GM18517 (cell line): ENCODE measurements at regions not wholly inside any gene's neighbourhood (a gene's known extent, or its start where the extent isn't known, plus 50 kb on each side); places are given as distances from the start of the nearest gene placed in this dataset.
A peak's percentile ranks its signal among the peaks of the same experiment; 100 is the strongest.

Experiments
- ATAC-seq: cut with Tn5 transposase; IDR thresholded peaks from one replicate; pipeline ENCODE4 v1.9.1; 2021; ENCODE audit warnings: mild to moderate bottlenecking, moderate library complexity; ENCODE audit not compliant: unreplicated experiment

GRCh38 chr11:131044851-131045250 lies 128.6 kb upstream of the SNX19 start:
- ATAC-seq, result no peak

GRCh38 chr11:131052367-131052766 lies 136.1 kb upstream of the SNX19 start:
- no peak for ATAC-seq

DNA sequence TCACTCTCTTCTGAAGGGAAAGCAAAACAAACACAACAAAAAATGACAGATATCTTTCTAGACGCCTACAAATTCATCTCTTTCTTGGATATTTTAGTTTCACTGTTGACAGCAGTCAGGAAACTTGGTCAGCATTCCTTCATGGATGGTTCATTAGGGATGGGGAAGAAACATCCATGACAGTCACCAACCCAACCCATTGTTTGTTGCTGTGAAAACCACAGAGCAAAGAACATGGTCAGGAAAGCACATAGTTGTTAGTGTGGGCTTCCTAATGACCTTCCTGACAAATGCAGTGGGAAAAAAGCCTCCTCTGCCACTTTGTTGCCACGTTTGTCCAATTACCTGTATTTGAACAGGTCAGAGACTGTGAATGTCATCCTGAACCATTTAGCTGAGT lies 139.8 kb upstream of the SNX19 start:
- ATAC-seq, result no peak

- no peak for ATAC-seq
Measured at GRCh38 chr11:131063638-131064037, 147.4 kb upstream of the SNX19 start.

GRCh38 chr11:131064373-131064991 lies 148.2 kb upstream of the SNX19 start:
- peak; percentile 57 for ATAC-seq

GRCh38 chr11:131065435-131066413 lies 149.4 kb upstream of the SNX19 start:
- no peak for ATAC-seq

- ATAC-seq, result no peak
Measured at GRCh38 chr11:131066551-131066950, 150.3 kb upstream of the SNX19 start.

GRCh38 chr11:131070365-131070764 lies 154.1 kb upstream of the SNX19 start:
- no peak for ATAC-seq

- ATAC-seq, result no peak
Measured at GRCh38 chr11:131073167-131073566, 156.9 kb upstream of the SNX19 start.

DNA sequence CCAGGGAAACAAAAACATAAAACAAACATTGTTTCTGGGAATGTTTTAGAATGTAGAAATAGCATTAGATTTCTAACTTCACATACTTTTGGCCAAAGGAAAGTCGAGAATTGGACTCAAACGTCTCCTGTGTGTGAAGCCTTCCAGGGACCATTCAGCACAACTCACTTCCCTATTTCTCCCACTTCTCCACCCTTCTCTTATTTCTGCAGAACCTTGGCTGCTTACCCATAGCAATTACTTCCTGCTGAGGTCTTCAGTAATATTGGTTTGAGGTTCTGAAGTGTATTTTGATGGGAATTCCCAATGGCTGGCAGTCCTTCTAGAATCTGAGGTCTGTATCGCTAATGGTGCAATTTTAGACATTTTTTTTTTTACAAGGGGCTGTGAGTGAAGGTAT lies 158.3 kb upstream of the SNX19 start:
- ATAC-seq, result no peak

DNA sequence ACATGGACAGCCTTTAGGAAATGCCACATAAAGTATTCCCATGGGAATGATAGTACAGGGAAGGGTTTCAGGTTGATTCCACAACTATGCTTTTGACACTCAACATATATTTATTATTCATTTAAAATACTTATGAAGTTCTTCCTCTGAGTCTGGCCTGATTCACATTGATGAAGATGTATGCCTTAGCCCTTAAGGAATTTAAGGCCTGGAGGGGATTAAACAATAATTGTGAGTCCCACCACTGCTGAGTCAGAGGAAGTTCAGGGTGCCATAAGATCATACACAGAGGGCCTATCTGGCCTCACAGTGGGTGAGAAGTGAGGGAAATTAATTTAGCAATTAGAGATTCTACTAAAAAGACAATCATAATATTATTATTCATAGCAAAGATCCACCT lies 161.1 kb upstream of the SNX19 start:
- ATAC-seq, result no peak

DNA sequence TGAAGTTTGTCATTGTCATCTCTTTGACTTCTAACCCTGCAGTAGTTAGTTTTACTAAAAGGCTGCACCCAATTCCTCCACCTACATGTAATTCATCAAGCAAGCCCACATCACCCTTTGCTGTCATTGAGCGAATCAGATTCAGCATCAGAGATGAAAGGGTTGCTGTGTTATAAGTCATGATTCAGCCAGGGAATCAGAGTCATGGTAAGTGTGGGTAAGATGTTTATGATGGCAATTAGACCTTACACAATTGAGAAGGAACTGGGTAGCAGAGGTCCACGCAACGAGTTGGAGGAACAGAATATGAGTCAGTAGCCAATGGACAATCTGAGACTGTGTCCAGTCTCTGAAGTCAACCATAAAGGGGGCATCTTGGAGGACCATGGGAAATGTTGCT lies 162.8 kb upstream of the SNX19 start:
- ATAC-seq, result no peak

DNA sequence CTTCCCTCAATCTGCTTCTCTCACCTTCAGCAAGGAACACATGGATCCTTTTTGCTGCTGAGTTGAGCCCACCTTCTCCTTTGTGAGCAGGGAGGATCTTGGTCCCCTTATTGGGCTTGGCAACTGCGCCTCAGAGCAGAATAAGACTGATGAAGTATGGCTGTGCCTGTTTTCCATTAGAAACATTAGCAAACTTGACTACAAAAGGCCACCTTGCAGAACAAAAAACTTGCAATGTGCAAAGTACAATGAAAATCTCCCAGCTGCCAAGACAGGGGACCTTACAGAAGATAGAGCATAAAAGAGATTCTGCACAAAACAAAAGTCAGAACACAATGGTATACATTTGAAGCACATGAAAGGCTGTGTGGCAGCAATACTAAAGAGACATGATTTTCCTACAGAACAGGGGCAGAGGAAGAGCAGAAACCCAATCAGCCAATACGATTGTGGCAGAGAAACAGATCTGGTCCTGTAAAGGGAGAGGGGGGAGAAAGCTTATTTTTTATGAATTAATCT lies 173.5 kb upstream of the SNX19 start:
- ATAC-seq, result no peak

DNA sequence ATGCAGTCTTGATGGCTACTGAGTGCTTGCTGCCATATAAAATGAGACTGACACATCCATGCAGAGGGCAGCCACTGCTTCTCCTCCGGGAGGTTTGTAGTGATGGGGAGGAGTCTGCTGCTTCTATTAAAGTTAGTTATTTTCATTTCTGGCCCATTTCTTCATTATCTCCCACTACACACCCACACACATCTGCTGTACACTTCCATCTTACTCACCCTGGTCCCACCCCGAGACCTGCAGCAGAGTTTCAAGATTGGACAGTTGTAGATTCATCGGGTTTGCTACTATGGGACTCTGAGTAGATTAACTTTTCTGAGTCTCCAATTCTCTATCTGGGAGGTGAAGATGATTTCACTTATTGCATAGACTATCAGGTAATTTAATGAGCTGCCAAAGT lies 176.2 kb upstream of the SNX19 start:
- ATAC-seq, result no peak

DNA sequence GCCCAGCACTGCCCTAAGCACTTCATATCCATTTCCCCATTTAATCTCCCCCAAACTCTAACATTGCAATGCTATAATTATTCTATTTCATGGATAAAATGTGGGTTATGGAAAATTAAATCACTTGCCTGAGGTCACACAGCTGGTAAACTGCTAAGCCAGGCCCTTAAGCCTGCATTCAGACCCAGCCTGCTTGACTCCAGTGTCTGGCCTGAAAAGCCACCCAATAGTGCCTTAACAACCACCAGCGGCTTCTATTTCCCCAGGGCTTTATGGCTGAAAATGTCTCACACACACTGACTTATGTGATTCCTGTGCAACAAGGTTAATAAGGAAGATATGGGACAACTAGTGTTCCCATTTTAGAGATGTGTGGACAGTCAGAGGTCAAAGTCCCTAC lies 178.5 kb upstream of the SNX19 start:
- ATAC-seq, result no peak

DNA sequence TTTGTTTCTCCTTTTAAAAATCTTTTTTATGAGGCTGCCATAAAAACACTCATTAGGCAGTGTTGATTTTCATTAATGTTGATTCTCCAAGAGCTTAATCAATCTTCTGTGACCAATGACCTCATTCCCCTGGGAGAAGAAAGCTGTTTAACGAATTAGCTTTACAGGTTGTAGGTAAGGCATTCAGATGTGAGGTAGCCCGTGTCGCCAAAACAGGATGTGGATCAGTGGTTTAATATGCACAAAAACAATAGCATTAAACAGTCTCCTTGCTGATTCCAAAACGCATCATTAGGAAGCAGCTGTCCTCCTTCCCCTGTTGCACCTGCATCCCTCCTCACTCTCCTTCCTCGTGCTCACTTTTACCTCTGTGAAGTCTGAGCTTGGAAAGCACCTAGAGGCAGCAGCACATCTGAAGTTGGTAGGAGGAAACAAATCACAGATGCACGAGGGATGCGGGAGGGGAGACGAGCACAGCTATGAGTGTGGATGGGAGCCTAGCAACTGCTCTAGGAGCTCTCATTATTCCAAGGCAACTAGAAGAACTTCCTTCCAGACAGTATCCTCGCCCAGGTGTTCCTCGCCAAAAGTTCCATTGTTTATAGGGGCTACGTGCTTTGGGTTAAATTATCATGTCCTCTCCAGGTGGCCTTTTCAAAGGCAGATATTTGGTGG lies 179.4 kb upstream of the SNX19 start:
- ATAC-seq, result no peak

- ATAC-seq, result no peak
Measured at GRCh38 chr11:131099013-131099412, 182.7 kb upstream of the SNX19 start.

- no peak for ATAC-seq
Measured at GRCh38 chr11:131099746-131100145, 183.5 kb upstream of the SNX19 start.

DNA sequence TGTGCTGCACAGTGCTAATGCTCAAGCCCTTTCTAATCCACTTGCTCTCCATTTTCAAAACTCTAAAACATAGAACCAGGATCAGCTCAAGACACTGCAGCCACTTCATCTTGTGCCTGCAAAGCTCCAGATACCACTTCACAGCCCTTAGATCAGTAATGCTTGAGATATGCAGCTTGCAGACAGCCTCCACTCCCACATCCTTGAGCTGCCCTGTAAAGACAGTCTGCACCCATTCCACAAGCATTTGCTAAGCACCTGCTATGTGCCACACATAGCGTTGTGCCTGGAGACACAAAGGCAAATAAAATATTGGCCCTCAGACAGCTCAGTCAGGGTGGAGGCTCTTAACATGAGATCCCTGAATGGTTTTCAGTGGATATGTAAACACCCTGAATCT lies 192.5 kb upstream of the SNX19 start:
- no peak for ATAC-seq

DNA sequence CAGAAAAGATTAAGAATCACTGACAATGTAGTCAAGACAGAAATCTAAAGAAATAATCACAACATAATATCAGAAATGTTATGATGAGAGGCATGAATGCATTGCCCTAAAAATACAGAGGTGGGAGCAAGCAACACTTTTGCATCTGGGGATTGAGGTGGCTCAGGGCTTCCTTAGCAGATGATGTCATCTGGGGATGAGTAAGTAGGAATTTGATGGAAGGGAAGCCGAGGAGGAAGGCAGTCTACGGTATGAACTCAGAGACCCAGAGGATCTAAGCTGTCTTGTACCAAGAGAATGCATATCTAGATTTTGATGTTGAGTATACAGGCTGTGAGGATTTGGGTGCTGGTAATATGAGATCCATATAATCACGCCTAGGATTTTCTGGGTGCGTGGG lies 193.0 kb upstream of the SNX19 start:
- ATAC-seq, result no peak

DNA sequence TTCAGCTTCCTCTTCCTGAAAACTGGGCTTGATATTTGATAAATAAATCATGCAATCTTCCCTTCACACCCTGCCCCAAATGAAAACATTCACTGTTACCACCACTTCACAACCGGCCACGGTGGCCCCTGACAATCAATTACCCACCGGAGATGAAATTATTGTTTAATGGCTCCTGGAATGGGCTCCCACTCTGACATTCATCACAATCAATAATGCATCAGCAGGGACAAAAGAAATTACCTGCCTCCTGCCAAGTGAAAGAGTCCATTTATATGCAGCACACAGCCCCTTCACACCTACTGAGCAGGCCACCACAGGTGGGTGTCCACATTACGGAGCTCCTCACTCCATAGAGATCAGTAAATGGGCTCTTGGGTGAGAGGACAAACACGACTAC lies 193.5 kb upstream of the SNX19 start:
- no peak for ATAC-seq

- no peak for ATAC-seq
Measured at GRCh38 chr11:131111775-131112174, 195.5 kb upstream of the SNX19 start.
